CD4-positive, alpha-beta T cell (primary cell): ENCODE measurements at regions not wholly inside any gene's neighbourhood (a gene's known extent, or its start where the extent isn't known, plus 50 kb on each side); places are given as distances from the start of the nearest gene placed in this dataset.

ENCODE experiments used
- ATAC-seq: fragments of 200-7000 bp; cut with Tn5 transposase; one replicate; pipeline ENCODE4 v1.10.0; 2022; ENCODE audit warnings: mild to moderate bottlenecking; ENCODE audit not compliant: poor library complexity
- CTCF ChIA-PET: fragments of 350-600 bp; sonication (Branson Sonifier 250); formaldehyde crosslinking; loops from one replicate; lab custom pipeline; 2021; ENCODE audit warnings: antibody characterized with exemption, inconsistent platforms; lab: Charles Lee
- POLR2A ChIA-PET: fragments of 350-600 bp; sonication (Branson Sonifier 250); formaldehyde crosslinking; loops from one replicate; lab custom pipeline; 2021; ENCODE audit warnings: antibody characterized with exemption, inconsistent platforms; lab: Charles Lee
- DNase-seq, 14 experiments: peaks; one replicate each; pipeline ENCODE4 v3.0.0-alpha.2; 2013 to 2020; ENCODE audit warnings: mixed read lengths in 2 of 14
- H3K27ac ChIP-seq, 2 donors: one replicate each; pipeline versions ENCODE4 v1.5.1 to v1.7.0; 2013; ENCODE audit warnings: low read length in 2 of 2, low read depth in 1 of 2, mild to moderate bottlenecking in 1 of 2
- H3K27me3 ChIP-seq, 2 experiments: 1 replicate in 1 of 2; 2 replicates in 1 of 2; pipeline versions ENCODE4 v1.6.1 to v1.7.0; 2013; ENCODE audit warnings: low read length in 2 of 2, control low read depth in 1 of 2, mild to moderate bottlenecking in 1 of 2, moderate library complexity in 1 of 2; ENCODE audit not compliant: insufficient read depth in 2 of 2, control insufficient read depth in 1 of 2
- H3K36me3 ChIP-seq: one replicate; pipeline ENCODE4 v1.6.1; 2013; ENCODE audit warnings: low read length, control low read depth; ENCODE audit not compliant: insufficient read depth
- H3K4me1 ChIP-seq: one replicate; pipeline ENCODE4 v1.6.1; 2013; ENCODE audit warnings: low read length, control low read depth; ENCODE audit not compliant: insufficient read depth
- H3K4me3 ChIP-seq: one replicate; pipeline ENCODE4 v1.5.1; 2013; ENCODE audit warnings: mild to moderate bottlenecking, low read length, moderate library complexity
- H3K9me3 ChIP-seq, 2 experiments: 1 replicate in 1 of 2; 2 replicates in 1 of 2; pipeline versions ENCODE4 v1.6.1 to v1.7.0; 2013; ENCODE audit warnings: low read length in 2 of 2, mild to moderate bottlenecking in 2 of 2, control low read depth in 1 of 2, moderate library complexity in 1 of 2; ENCODE audit not compliant: control insufficient read depth in 1 of 2, insufficient read depth in 1 of 2
- H3K27ac Mint-ChIP-seq: one replicate; pipeline ENCODE4 v1.8.0; 2020; ENCODE audit warnings: mixed read lengths
- H3K27me3 Mint-ChIP-seq: one replicate; pipeline ENCODE4 v1.8.0; 2021; ENCODE audit warnings: mixed read lengths
- H3K36me3 Mint-ChIP-seq: one replicate; pipeline ENCODE4 v1.8.0; 2021; ENCODE audit warnings: low read depth, mixed read lengths
- H3K4me1 Mint-ChIP-seq: one replicate; pipeline ENCODE4 v1.8.0; 2021; ENCODE audit warnings: low read depth, mixed read lengths
- H3K4me3 Mint-ChIP-seq: one replicate; pipeline ENCODE4 v1.8.0; 2020; ENCODE audit warnings: mild to moderate bottlenecking, mixed read lengths
- H3K9me3 Mint-ChIP-seq: one replicate; pipeline ENCODE4 v1.8.0; 2020; ENCODE audit warnings: mixed read lengths
- intact Hi-C, 2 experiments: fragments of 100-400 bp; cut with DNase I in 1 of 2; cut with micrococcal nuclease in 1 of 2; formaldehyde crosslinking; loops; one replicate each; pipeline versions ENCODE4 v1.15.1 to v1.9.0; 2023 to 2025; cut with DNase I, micrococcal nuclease
- TF ChIP-seq, protein P1 (sequence below): fragments of 200-600 bp; IDR thresholded peaks from one replicate; pipeline ENCODE4 v1.8.0; 2022; ENCODE audit warnings: antibody characterized with exemption, mild to moderate bottlenecking

DNA sequence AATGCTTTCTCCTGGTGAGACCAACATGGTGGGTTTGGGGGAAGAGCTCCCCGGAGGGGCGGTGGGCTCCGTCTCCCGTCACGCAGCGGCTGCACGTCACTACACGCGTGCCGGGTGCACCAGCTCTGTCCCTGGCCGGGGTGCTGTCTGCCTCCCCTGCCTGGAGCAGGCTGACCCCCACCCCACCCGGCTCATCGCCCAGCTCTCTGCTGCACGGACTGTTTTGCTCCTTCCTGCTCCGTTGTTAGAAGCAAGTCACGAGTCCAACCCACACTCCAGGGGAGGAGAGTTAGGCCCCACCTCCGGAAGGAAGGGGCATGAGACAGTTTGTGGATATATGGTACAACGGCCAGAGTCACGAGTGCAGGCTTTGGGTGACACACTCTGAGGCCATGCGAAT lies 364.9 kb downstream of the BRD1 start:
- ChIA-PET CTCF (no interaction called here), POLR2A (no interaction called here)
- TF ChIP-seq, protein P1, sequence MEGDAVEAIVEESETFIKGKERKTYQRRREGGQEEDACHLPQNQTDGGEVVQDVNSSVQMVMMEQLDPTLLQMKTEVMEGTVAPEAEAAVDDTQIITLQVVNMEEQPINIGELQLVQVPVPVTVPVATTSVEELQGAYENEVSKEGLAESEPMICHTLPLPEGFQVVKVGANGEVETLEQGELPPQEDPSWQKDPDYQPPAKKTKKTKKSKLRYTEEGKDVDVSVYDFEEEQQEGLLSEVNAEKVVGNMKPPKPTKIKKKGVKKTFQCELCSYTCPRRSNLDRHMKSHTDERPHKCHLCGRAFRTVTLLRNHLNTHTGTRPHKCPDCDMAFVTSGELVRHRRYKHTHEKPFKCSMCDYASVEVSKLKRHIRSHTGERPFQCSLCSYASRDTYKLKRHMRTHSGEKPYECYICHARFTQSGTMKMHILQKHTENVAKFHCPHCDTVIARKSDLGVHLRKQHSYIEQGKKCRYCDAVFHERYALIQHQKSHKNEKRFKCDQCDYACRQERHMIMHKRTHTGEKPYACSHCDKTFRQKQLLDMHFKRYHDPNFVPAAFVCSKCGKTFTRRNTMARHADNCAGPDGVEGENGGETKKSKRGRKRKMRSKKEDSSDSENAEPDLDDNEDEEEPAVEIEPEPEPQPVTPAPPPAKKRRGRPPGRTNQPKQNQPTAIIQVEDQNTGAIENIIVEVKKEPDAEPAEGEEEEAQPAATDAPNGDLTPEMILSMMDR, result no peak
- Mint-ChIP-seq H3K4me3 (no peak overlapping the region), H3K4me1 (no peaks in the 10 kb centered on the region), H3K27me3 (no peaks in the 10 kb centered on the region), H3K36me3 (no peaks in the 10 kb centered on the region), H3K9me3 (no peaks in the 10 kb centered on the region), H3K27ac (no peak overlapping the region)
- no peaks in the 10 kb centered on the region for H3K4me1 ChIP-seq
- intact Hi-C loops, result no loop called here
- no peak overlapping the region for H3K4me3 ChIP-seq
- DNase-seq, result peak in 2 of 14 experiments; percentile 3 to 24
- H3K27ac ChIP-seq, result no peak overlapping the region
- peaks cover 0 to 2% of the 10 kb centered on the region in 2 experiments for H3K27me3 ChIP-seq
- no peaks in the 10 kb centered on the region for H3K36me3 ChIP-seq
- no peak for ATAC-seq
- H3K9me3 ChIP-seq, result peaks cover 0 to 5% of the 10 kb centered on the region in 2 experiments

DNA sequence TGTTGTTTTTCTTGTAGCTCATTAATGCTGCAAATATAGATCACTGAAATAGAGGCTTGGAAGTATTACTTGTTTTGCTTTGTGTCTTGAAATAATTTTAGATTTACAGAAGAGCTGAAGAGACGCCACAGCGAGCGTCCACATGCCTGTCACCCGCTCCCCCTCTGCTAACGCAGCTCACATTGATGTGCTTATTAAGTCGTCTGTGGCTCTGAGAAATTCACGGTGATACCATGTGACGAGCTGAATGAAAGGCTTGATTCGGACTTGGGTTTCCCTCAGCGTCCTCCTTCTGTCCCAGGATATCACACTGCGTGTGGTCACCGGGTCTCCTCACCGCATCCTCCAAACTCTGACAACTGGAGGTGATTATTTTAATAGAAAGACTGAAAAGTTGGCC lies 365.4 kb downstream of the BRD1 start:
- H3K9me3 Mint-ChIP-seq, result no peaks in the 10 kb centered on the region
- no peaks in the 10 kb centered on the region for H3K27me3 Mint-ChIP-seq
- H3K27me3 ChIP-seq, result peaks cover 0 to 1% of the 10 kb centered on the region in 2 experiments
- no peak overlapping the region for H3K4me3 ChIP-seq
- no peak overlapping the region for H3K27ac ChIP-seq
- no peak overlapping the region for H3K4me3 Mint-ChIP-seq
- H3K36me3 ChIP-seq, result no peaks in the 10 kb centered on the region
- H3K27ac Mint-ChIP-seq, result no peak overlapping the region
- no peaks in the 10 kb centered on the region for H3K4me1 ChIP-seq
- TF ChIP-seq, protein P1, result no peak
- ChIA-PET CTCF (no interaction called here), POLR2A (no interaction called here)
- no peak for ATAC-seq
- DNase-seq, result no peak
- peaks cover 0 to 5% of the 10 kb centered on the region in 2 experiments for H3K9me3 ChIP-seq
- H3K36me3 Mint-ChIP-seq, result no peaks in the 10 kb centered on the region
- intact Hi-C loops, result no loop called here
- H3K4me1 Mint-ChIP-seq, result no peaks in the 10 kb centered on the region

DNA sequence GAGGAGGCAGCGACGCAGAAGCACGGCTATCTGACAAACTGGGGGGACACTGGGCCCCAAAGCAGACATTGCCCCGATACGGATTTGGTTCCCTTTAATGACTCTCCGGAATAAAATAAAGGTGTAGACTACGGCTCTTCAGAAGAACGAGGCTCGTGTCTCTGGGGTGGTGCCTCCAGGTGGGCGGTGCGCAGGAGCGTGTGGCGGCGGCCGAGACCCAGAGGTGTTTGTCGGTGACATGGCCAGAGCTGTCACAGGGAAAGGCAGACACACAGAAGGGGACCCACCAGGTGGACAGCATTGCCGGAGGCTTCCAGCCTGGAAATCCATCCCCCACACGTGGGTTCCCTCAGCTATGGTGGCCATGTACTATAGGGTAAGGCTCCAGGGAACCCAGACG lies 366.0 kb downstream of the BRD1 start:
- Mint-ChIP-seq H3K4me1 (no peaks in the 10 kb centered on the region), H3K27me3 (no peaks in the 10 kb centered on the region), H3K36me3 (no peaks in the 10 kb centered on the region), H3K4me3 (no peak overlapping the region), H3K27ac (no peak overlapping the region), H3K9me3 (no peaks in the 10 kb centered on the region)
- Histone ChIP-seq H3K4me3 (no peak overlapping the region), H3K27me3 (no peaks in the 10 kb centered on the region), H3K27ac (no peak overlapping the region), H3K9me3 (peaks cover 0 to 5% of the 10 kb centered on the region in 2 experiments), H3K4me1 (no peaks in the 10 kb centered on the region), H3K36me3 (no peaks in the 10 kb centered on the region)
- CTCF ChIA-PET, result no interaction called here
- TF ChIP-seq, protein P1, result no peak
- DNase-seq, result no peak
- intact Hi-C loops, result no loop called here
- POLR2A ChIA-PET, result no interaction called here
- no peak for ATAC-seq
